Right ventricle myocardium inferior (tissue), 1 donor: ENCODE measurements at regions not wholly inside any gene's neighbourhood (a gene's known extent, or its start where the extent isn't known, plus 50 kb on each side); places are given as distances from the start of the nearest gene placed in this dataset.
"Not testable (repeated sequence)": the region's sequence is repeated elsewhere in the genome, so short reads cannot be mapped to it uniquely, and the experiment has no call there.

Source experiments
- ATAC-seq: fragments of 200-7000 bp; cut with Tn5 transposase; one replicate; pipeline ENCODE4 v1.9.1; 2020; ENCODE audit warnings: mild to moderate bottlenecking, moderate library complexity
- DNase-seq: peaks from one replicate; pipeline ENCODE4 v3.0.0; 2021; ENCODE audit errors: missing footprints
- intact Hi-C: fragments of 100-400 bp; cut with DNase I; formaldehyde crosslinking; loops from one replicate; pipeline ENCODE4 v1.11.0; 2022
- donor health status: DM: no; HTN: yes; CAD: no; lungs with severe emphysema.

- DNase-seq (no peak), ATAC-seq (no peak)
- intact Hi-C loops: no loop called here
Measured at GRCh38 chr4:115219315-115219860, 106.0 kb upstream of the NDST4 start.

GRCh38 chr4:115215935-115216334, 102.5 kb upstream of the NDST4 start:
- intact Hi-C loops: no loop called here
- no peak for ATAC-seq
- DNase-seq: no peak

GRCh38 chr4:115213716-115214115, 100.3 kb upstream of the NDST4 start:
- ATAC-seq (no peak), DNase-seq (no peak)
- intact Hi-C loops: no loop called here

- ATAC-seq: no peak
- intact Hi-C loops: no loop called here
- no peak for DNase-seq
Measured at GRCh38 chr4:115201042-115201330, 87.6 kb upstream of the NDST4 start.

GRCh38 chr4:115200201-115201041, 87.0 kb upstream of the NDST4 start:
- ATAC-seq, intact Hi-C loops, DNase-seq: not testable (repeated sequence)

- ATAC-seq, intact Hi-C loops, DNase-seq: not testable (repeated sequence)
Measured at GRCh38 chr4:115194612-115195011, 81.2 kb upstream of the NDST4 start.

GRCh38 chr4:115190529-115190928, 77.1 kb upstream of the NDST4 start:
- DNase-seq: no peak
- intact Hi-C loops: no loop called here
- no peak for ATAC-seq

- ATAC-seq: no peak
- no peak for DNase-seq
- intact Hi-C loops: no loop called here
Measured at GRCh38 chr4:115187136-115187535, 73.7 kb upstream of the NDST4 start.

- not testable (repeated sequence) for DNase-seq
Measured at GRCh38 chr4:115179438-115180062, 66.1 kb upstream of the NDST4 start.

GRCh38 chr4:115178687-115179086, 65.3 kb upstream of the NDST4 start:
- DNase-seq, ATAC-seq, intact Hi-C loops: not testable (repeated sequence)

More at GRCh38 chr4:115179438-115180062, 66.1 kb upstream of the NDST4 start:
- ATAC-seq, intact Hi-C loops: not testable (repeated sequence)

GRCh38 chr4:115171220-115171619, 57.8 kb upstream of the NDST4 start:
- intact Hi-C loops: no loop called here
- no peak for DNase-seq
- ATAC-seq: no peak

- ATAC-seq (no peak), DNase-seq (no peak)
- intact Hi-C loops: no loop called here
Measured at GRCh38 chr4:115165503-115165902, 52.1 kb upstream of the NDST4 start.
